Neuronal stem cell (in vitro differentiated cells): ENCODE measurements at regions not wholly inside any gene's neighbourhood (a gene's known extent, or its start where the extent isn't known, plus 50 kb on each side); places are given as distances from the start of the nearest gene placed in this dataset.

Experiments
- DNase-seq: peaks from one replicate; pipeline ENCODE4 v3.0.0-alpha.2; 2013; ENCODE audit warnings: low spot score
- H2AFZ ChIP-seq: one replicate; pipeline ENCODE4 v1.6.1; 2013; ENCODE audit warnings: mild to moderate bottlenecking, low read length, inconsistent platforms
- H2AK5ac ChIP-seq: 2 replicates; pipeline ENCODE4 v1.6.1; 2013; ENCODE audit warnings: low read depth, mild to moderate bottlenecking, inconsistent platforms, low read length, moderate library complexity, mixed read lengths
- H2BK120ac ChIP-seq: 2 replicates; pipeline ENCODE4 v1.6.1; 2013; ENCODE audit warnings: low read depth, mild to moderate bottlenecking, inconsistent platforms, low read length, moderate library complexity, mixed read lengths
- H2BK12ac ChIP-seq: one replicate; pipeline ENCODE4 v1.6.1; 2013; ENCODE audit warnings: low read length, inconsistent platforms
- H2BK15ac ChIP-seq: 2 replicates; pipeline ENCODE4 v1.6.1; 2013; ENCODE audit warnings: mild to moderate bottlenecking, low read length, inconsistent platforms, mixed read lengths
- H2BK5ac ChIP-seq: one replicate; pipeline ENCODE4 v1.6.1; 2013; ENCODE audit warnings: inconsistent platforms, mild to moderate bottlenecking, low read length, moderate library complexity
- H3K14ac ChIP-seq: one replicate; pipeline ENCODE4 v1.6.1; 2013; ENCODE audit warnings: low read length, inconsistent platforms
- H3K18ac ChIP-seq: 2 replicates; pipeline ENCODE4 v1.6.1; 2013; ENCODE audit warnings: low read length, inconsistent platforms
- H3K23ac ChIP-seq: 2 replicates; pipeline ENCODE4 v1.6.1; 2013; ENCODE audit warnings: low read depth, mild to moderate bottlenecking, mixed read lengths, low read length, inconsistent platforms; ENCODE audit not compliant: poor library complexity
- H3K27ac ChIP-seq: replicated peaks from 3 replicates; pipeline ENCODE4 v1.5.1; 2013; ENCODE audit warnings: low read length, inconsistent platforms
- H3K27me3 ChIP-seq, 3 experiments: 2 replicates each; pipeline ENCODE4 v1.6.1; 2013; ENCODE audit warnings: low read length in 3 of 3, mild to moderate bottlenecking in 2 of 3, inconsistent platforms in 1 of 3, low read depth in 1 of 3, mixed read lengths in 1 of 3, moderate library complexity in 1 of 3; ENCODE audit not compliant: control insufficient read depth in 3 of 3, insufficient read depth in 3 of 3
- H3K36me3 ChIP-seq, 2 donors: replicated peaks in 1 of 2; 2 replicates each; pipeline ENCODE4 v1.6.1; 2013; ENCODE audit warnings: low read length in 2 of 2; ENCODE audit not compliant: control insufficient read depth in 2 of 2, insufficient read depth in 2 of 2
- H3K4ac ChIP-seq: 2 replicates; pipeline ENCODE4 v1.6.1; 2013; ENCODE audit warnings: inconsistent platforms, mild to moderate bottlenecking, low read length, moderate library complexity
- H3K4me1 ChIP-seq, 2 donors: 1 replicate in 1 of 2; 2 replicates in 1 of 2; pipeline ENCODE4 v1.6.1; 2013; ENCODE audit warnings: low read length in 2 of 2, low read depth in 1 of 2; ENCODE audit not compliant: control insufficient read depth in 2 of 2, insufficient read depth in 1 of 2
- H3K4me2 ChIP-seq: one replicate; pipeline ENCODE4 v1.6.1; 2013; ENCODE audit warnings: mild to moderate bottlenecking, low read length, inconsistent platforms; ENCODE audit not compliant: insufficient read depth, poor library complexity, severe bottlenecking
- H3K4me3 ChIP-seq, 2 donors: 2 replicates each; pipeline ENCODE4 v1.5.1; 2013; ENCODE audit warnings: low read length in 2 of 2, mild to moderate bottlenecking in 2 of 2, inconsistent platforms in 1 of 2, moderate library complexity in 1 of 2
- H3K79me1 ChIP-seq: one replicate; pipeline ENCODE4 v1.6.1; 2013; ENCODE audit warnings: low read depth, mild to moderate bottlenecking, inconsistent platforms, low read length, moderate library complexity
- H3K9ac ChIP-seq: one replicate; pipeline ENCODE4 v1.6.1; 2013; ENCODE audit warnings: mild to moderate bottlenecking, low read depth, low read length, inconsistent platforms; ENCODE audit not compliant: poor library complexity
- H3K9me3 ChIP-seq, 2 donors: replicated peaks in 1 of 2; 2 replicates each; pipeline versions ENCODE3 to v1.6.1; 2013; ENCODE audit warnings: low read length in 2 of 2, mild to moderate bottlenecking in 2 of 2, inconsistent platforms in 1 of 2, low read depth in 1 of 2, mixed read lengths in 1 of 2, moderate library complexity in 1 of 2; ENCODE audit not compliant: control insufficient read depth in 2 of 2, insufficient read depth in 1 of 2
- H4K8ac ChIP-seq: one replicate; pipeline ENCODE4 v1.6.1; 2013; ENCODE audit warnings: low read depth, mild to moderate bottlenecking, inconsistent platforms, low read length, moderate library complexity
- H4K91ac ChIP-seq: one replicate; pipeline ENCODE4 v1.6.1; 2013; ENCODE audit warnings: low read length, low read depth, mild to moderate bottlenecking, inconsistent platforms; ENCODE audit not compliant: poor library complexity
- WGBS, 2 donors: extraction: QIAGEN DNeasy Blood & Tissue Kit; methylation state at CpG; one replicate each; pipeline ENCODE4 v1.1.7; 2013; ENCODE audit warnings: missing lambda C conversion rate in 2 of 2, mixed read lengths in 1 of 2; ENCODE audit not compliant: insufficient read length in 2 of 2, insufficient replicate concordance in 1 of 2; ENCODE audit errors: extremely low coverage in 2 of 2; 5-methylcytosine and 5-hydroxymethylcytosine counted together

GRCh38 chr14:82094829-82095345 is 561.2 kb upstream of the SEL1L start:
- Histone ChIP-seq H3K4me2 (no peak overlapping the region), H2BK5ac (no peak overlapping the region), H3K14ac (no peak overlapping the region), H3K4me3 (no peak overlapping the region), H2BK120ac (no peak overlapping the region), H3K18ac (no peak overlapping the region), H4K8ac (no peak overlapping the region), H3K79me1 (no peaks in the 10 kb centered on the region), H2AK5ac (no peak overlapping the region), H3K23ac (no peak overlapping the region), H2BK15ac (no peak overlapping the region), H3K4me1 (peaks cover 0 to 1% of the 10 kb centered on the region in 2 donors), H3K9ac (no peak overlapping the region), H4K91ac (no peak overlapping the region), H2AFZ (no peak overlapping the region), H2BK12ac (no peak overlapping the region), H3K27me3 (no peaks in the 10 kb centered on the region), H3K36me3 (no peaks in the 10 kb centered on the region), H3K4ac (no peak overlapping the region), H3K27ac (no peak overlapping the region), H3K9me3 (no peaks in the 10 kb centered on the region)
- no CpG with 5 or more reads among the region's 5 CpGs for WGBS, 2 donors
- no peak for DNase-seq

DNA sequence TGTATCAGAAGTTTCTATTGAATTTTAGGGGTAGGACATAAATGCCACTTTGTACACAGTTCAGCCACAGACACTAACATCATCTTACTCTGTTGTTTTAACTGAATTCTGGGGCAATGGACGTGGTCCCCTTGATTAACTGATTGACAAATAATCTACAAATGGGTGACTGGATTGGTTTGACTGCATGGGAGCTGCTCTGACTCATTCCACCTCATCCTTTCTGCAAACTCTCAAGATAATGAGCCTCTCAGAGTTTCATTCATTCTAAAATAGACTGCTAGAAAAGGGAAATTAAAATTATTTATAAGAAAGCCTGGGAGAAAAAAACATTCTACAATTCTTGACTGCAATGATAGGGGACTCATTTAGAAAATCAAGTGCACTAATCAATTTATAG is 570.4 kb upstream of the SEL1L start:
- H4K91ac ChIP-seq = no peak overlapping the region
- no peak overlapping the region for H2BK5ac ChIP-seq
- H3K36me3 ChIP-seq = no peaks in the 10 kb centered on the region
- no peak overlapping the region for H3K4me3 ChIP-seq
- H3K4me1 ChIP-seq = no peaks in the 10 kb centered on the region
- H3K9me3 ChIP-seq = no peaks in the 10 kb centered on the region
- no peak overlapping the region for H3K18ac ChIP-seq
- no peak overlapping the region for H3K23ac ChIP-seq
- no peak for DNase-seq
- no peak overlapping the region for H3K4ac ChIP-seq
- no peak overlapping the region for H3K27ac ChIP-seq
- no peak overlapping the region for H2BK120ac ChIP-seq
- H2AFZ ChIP-seq = no peak overlapping the region
- no CpG with 5 or more reads among the region's 1 CpG for WGBS, 2 donors
- H2BK15ac ChIP-seq = no peak overlapping the region
- no peak overlapping the region for H2AK5ac ChIP-seq
- no peak overlapping the region for H3K4me2 ChIP-seq
- no peak overlapping the region for H3K14ac ChIP-seq
- H3K9ac ChIP-seq = no peak overlapping the region
- H2BK12ac ChIP-seq = no peak overlapping the region
- no peaks in the 10 kb centered on the region for H3K79me1 ChIP-seq
- H3K27me3 ChIP-seq = no peaks in the 10 kb centered on the region
- H4K8ac ChIP-seq = no peak overlapping the region

- H3K9ac ChIP-seq = no peak overlapping the region
- H3K4me2 ChIP-seq = no peak overlapping the region
- no peak overlapping the region for H2BK120ac ChIP-seq
- no peak overlapping the region for H4K8ac ChIP-seq
- H3K36me3 ChIP-seq = no peaks in the 10 kb centered on the region
- no peak overlapping the region for H2AK5ac ChIP-seq
- H2AFZ ChIP-seq = no peak overlapping the region
- H2BK5ac ChIP-seq = no peak overlapping the region
- no peak overlapping the region for H3K27ac ChIP-seq
- no peak overlapping the region for H3K14ac ChIP-seq
- H2BK12ac ChIP-seq = no peak overlapping the region
- no peaks in the 10 kb centered on the region for H3K79me1 ChIP-seq
- H3K4me1 ChIP-seq = no peaks in the 10 kb centered on the region
- H3K9me3 ChIP-seq = peaks cover 0 to under 1% of the 10 kb centered on the region in 2 donors
- DNase-seq = no peak
- H3K23ac ChIP-seq = no peak overlapping the region
- H3K4me3 ChIP-seq = no peak overlapping the region
- no peak overlapping the region for H3K18ac ChIP-seq
- H3K27me3 ChIP-seq = no peaks in the 10 kb centered on the region
- H2BK15ac ChIP-seq = no peak overlapping the region
- no CpG with 5 or more reads among the region's 1 CpG for WGBS, 2 donors
- no peak overlapping the region for H4K91ac ChIP-seq
- no peak overlapping the region for H3K4ac ChIP-seq
These were observed 578.7 kb upstream of the SEL1L start for GRCh38 chr14:82112210-82112839.

DNA sequence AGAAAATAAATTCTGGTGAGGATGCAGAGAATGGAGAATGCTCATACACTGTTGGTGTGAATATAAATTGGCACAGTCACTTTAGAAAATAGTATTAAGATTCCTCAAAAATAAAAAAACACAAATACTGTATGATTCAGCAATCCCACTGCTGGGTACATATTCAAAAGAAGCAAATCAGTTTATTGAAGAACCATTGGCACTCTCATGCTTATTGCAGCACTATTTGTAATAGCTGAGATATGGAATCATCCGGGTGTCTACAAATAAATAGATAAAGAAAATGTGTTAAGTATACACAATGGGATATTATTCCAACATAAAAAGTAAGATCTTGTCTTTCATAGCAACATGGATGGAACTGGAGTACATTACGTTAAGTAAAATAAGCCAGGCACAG is 579.4 kb upstream of the SEL1L start:
- no peak overlapping the region for H4K8ac ChIP-seq
- no peak overlapping the region for H4K91ac ChIP-seq
- H3K23ac ChIP-seq = no peak overlapping the region
- no peak overlapping the region for H3K27ac ChIP-seq
- H2BK12ac ChIP-seq = no peak overlapping the region
- no peaks in the 10 kb centered on the region for H3K27me3 ChIP-seq
- H3K4me1 ChIP-seq = no peaks in the 10 kb centered on the region
- H2BK5ac ChIP-seq = no peak overlapping the region
- whole genome bisulfite sequencing, 2 donors = no CpG with 5 or more reads among the region's 2 CpGs
- H3K14ac ChIP-seq = no peak overlapping the region
- H2AFZ ChIP-seq = no peak overlapping the region
- H2BK15ac ChIP-seq = no peak overlapping the region
- no peak overlapping the region for H2AK5ac ChIP-seq
- peaks cover 0 to 2% of the 10 kb centered on the region in 2 donors for H3K9me3 ChIP-seq
- DNase-seq = no peak
- no peak overlapping the region for H3K4me2 ChIP-seq
- H3K4me3 ChIP-seq = no peak overlapping the region
- no peaks in the 10 kb centered on the region for H3K36me3 ChIP-seq
- no peak overlapping the region for H3K18ac ChIP-seq
- no peaks in the 10 kb centered on the region for H3K79me1 ChIP-seq
- no peak overlapping the region for H3K9ac ChIP-seq
- no peak overlapping the region for H2BK120ac ChIP-seq
- no peak overlapping the region for H3K4ac ChIP-seq
